Suprapubic skin (tissue), 4 donors: ENCODE measurements at regions not wholly inside any gene's neighbourhood (a gene's known extent, or its start where the extent isn't known, plus 50 kb on each side); places are given as distances from the start of the nearest gene placed in this dataset.

Experiments used
- EP300 ChIP-seq: sonication (generic); formaldehyde crosslinking; IDR thresholded peaks from one replicate; pipeline ENCODE4 v1.6.1; 2017; ENCODE audit warnings: antibody characterized with exemption
- POLR2A ChIP-seq, 2 donors: fragments of 450-650 bp; IDR thresholded peaks; one replicate each; pipeline ENCODE4 v1.6.1; 2017; ENCODE audit warnings: antibody characterized with exemption in 2 of 2, mild to moderate bottlenecking in 2 of 2, moderate library complexity in 2 of 2
- POLR2AphosphoS5 ChIP-seq, 3 donors: sonication (generic); formaldehyde crosslinking; IDR thresholded peaks; one replicate each; pipeline ENCODE4 v1.6.1; 2017; ENCODE audit warnings: antibody characterized with exemption in 3 of 3
- TF ChIP-seq, protein P1 (sequence below), 2 donors: fragments of 200-600 bp in 1 of 2; fragments of 450-650 bp in 1 of 2; sonication (generic) in 1 of 2; IDR thresholded peaks; one replicate each; pipeline ENCODE4 v1.5.1; 2016 to 2019; ENCODE audit warnings: antibody characterized with exemption in 2 of 2, mild to moderate bottlenecking in 1 of 2, moderate library complexity in 1 of 2

DNA sequence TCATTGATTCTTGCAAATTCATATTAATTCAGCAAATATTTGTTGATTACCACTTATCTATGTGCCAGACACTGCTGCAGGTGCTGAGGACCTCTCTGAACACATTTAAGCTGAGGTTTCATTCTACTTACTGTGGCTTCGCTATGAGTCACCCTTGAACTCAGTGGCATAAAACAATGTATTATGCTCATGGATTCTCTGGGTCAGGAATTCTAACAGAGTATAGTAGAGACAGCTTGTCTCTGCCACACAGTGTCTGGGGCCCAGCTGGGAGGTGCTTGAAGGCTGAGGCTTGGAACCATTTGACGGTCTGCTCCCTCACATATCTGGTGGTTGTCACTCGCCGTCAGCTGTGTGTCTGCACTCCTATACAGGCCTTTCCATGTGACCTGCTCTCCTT is 124.3 kb upstream of the NR3C1 start:
- TF ChIP-seq POLR2A (IDR thresholded peaks at IDR 0.05) (no peak), EP300 (no peak), POLR2AphosphoS5 (IDR thresholded peaks at IDR 0.05) (no peak)
- TF ChIP-seq, protein P1, sequence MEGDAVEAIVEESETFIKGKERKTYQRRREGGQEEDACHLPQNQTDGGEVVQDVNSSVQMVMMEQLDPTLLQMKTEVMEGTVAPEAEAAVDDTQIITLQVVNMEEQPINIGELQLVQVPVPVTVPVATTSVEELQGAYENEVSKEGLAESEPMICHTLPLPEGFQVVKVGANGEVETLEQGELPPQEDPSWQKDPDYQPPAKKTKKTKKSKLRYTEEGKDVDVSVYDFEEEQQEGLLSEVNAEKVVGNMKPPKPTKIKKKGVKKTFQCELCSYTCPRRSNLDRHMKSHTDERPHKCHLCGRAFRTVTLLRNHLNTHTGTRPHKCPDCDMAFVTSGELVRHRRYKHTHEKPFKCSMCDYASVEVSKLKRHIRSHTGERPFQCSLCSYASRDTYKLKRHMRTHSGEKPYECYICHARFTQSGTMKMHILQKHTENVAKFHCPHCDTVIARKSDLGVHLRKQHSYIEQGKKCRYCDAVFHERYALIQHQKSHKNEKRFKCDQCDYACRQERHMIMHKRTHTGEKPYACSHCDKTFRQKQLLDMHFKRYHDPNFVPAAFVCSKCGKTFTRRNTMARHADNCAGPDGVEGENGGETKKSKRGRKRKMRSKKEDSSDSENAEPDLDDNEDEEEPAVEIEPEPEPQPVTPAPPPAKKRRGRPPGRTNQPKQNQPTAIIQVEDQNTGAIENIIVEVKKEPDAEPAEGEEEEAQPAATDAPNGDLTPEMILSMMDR (IDR thresholded peaks at IDR 0.05): no peak
